ENCODE measurements at regions not wholly inside any gene's neighbourhood (a gene's known extent, or its start where the extent isn't known, plus 50 kb on each side); places are given as distances from the start of the nearest gene placed in this dataset.

DNA sequence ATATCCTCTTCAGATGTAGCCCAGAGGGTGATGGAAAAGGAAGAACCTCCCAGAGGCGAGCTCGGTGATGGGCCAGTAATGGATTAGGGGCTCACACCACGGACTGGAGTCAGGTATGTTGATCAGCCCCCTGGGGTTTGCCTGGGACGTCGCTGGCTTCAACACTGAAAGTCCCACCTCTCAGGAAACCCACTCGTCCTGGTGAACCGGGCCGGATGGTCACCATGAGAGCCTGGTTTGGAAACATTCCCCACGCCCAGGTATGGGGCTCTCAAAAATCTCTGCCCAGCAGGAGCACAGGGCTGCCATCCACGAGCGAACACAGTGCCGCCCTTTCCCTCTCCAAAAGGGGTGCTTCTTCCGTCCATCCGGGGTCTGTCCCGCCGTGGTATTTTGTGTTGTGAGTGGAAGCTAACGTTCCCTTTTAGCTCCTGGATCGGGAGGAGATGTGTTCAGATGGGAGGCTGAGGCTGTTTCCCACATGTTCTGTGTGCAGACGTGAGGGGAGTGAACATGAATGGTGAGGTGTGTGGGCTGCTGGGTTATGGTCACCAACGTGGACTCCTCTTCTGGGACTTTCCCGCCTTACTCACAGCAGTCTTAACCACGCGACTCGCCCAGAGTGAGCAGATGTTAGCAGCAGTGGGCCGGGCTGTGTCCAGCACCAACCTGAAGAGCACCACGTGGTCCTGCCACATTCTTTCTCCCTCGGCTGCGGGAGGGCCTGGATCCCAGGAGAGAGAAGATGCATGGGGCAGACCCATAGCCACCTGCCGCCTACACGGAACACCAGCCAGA lies 139.2 kb downstream of the KIF26A start:
- DNase-seq = no peak

DNA sequence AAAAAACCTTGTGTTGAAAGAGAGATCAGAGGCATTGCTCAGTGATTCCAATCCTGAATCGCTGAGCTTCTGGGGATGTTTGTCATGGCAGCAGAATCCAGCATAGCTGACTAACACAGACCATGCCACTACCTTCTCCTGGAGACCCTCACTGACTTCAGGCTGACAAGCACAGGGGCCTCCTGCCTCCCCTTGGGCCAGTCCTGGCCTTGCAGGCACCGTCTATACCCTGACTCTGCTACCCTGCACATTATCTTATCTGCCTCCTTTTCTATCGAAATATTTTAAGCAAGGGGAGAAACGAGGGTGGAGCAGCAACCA lies 139.8 kb downstream of the KIF26A start:
- no peak for DNase-seq

DNA sequence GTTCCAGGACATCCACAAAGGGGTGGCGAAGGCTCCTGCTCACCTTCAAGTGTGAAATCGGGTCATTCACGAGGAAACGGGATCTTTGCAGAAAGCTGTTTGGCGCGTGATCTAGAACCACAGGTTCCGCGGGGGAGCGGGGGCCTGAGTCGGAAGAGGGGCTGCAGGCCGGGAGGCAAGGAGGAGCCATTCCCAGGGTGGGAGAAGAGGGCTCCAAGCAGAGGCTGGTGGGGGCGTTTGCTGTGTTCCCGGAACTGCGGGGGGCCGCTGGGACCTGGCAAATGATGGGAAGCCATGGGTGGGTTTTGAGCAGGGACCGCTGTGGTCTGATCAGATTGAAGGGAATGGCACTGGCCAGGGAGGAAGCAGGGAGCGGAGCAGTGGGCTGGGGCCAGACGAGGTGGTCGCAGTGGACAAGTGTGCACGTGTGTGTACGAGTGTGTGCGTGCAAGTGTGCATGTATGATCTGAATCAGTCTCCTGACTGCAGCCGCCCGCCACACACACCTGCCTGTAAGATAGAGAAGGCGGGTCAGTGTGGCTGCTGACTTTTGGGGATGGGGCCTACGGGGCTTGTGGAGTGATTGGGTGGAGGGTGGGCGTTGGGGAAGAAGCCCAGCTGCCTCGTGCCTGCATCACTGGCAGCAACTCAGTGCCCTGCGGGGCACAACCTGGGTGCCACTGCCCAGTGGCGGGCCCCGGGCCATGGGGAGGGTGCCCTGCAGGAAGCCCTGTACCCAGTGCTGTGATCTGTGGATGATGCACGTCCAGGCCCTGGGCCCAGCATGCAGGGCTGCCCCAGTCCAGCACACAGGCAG lies 141.9 kb downstream of the KIF26A start:
- no peak for DNase-seq

DNA sequence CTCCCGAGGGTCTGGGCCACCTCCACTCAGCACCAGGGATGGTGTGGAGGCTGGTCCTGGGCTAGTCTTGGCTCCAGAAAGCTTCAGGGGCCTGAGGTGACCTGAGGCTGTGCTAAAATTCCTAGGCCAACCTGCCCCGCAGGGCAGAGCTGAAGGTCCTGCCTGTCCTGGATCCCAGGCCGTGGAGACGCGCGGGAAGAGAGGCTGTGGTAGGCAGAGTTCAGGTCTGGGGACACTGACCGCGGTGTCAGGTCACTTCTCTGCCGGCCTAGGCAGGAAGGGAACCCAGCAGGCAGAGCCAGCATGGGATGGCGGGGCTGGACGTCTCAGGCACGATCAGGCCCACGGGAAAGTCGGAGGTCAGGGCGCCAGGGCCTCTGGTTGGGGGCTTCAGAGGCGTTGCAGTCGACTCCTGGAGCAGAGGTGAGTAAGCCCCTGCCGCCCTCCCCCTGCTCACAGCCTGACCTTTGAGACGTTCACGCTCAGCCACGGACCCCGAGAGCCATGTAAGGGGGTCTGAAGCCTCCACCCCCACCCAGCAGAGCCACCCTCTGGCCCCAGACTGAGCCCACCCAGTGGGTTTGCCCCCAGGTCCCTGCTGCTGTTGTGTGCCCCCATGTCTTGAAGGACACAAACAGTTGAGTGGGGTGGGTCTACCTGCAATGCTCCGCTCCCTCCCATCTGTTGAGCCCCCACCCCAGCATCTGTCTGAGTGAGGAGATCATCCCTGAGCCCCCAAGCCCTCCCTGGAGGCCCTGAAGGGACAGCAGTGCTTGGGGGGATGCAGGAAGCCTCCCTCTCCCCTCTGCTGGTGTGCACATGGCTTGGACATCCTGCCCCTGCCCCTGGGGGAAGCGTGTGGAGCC lies 142.7 kb downstream of the KIF26A start:
- no peak for DNase-seq

DNA sequence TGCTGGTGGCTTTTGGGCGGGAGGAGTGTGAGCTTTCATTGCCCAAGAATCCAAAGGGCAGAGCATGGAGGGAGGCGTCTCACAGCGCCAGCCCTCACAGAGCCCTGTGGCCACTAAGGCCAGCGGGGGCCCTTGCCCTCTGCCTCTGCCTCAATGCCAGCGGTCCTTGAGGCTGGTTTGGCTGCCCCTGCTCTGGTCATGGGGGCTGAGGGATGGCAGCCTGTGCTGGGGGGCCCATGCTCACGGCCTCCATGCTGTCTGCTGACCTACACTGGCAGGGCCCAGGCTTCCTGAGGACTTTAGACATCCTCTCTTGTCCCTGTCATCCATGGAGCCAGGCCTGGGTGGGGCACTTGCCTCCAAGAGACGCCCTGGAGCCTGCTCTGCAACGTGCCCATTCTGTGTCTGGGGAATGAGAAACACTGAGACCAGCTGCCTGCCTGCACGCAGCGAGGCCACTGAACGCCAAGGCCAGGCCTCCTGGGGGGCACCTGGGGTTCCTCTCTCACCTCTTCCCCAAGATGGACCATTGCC lies 143.4 kb downstream of the KIF26A start:
- no peak for DNase-seq

DNA sequence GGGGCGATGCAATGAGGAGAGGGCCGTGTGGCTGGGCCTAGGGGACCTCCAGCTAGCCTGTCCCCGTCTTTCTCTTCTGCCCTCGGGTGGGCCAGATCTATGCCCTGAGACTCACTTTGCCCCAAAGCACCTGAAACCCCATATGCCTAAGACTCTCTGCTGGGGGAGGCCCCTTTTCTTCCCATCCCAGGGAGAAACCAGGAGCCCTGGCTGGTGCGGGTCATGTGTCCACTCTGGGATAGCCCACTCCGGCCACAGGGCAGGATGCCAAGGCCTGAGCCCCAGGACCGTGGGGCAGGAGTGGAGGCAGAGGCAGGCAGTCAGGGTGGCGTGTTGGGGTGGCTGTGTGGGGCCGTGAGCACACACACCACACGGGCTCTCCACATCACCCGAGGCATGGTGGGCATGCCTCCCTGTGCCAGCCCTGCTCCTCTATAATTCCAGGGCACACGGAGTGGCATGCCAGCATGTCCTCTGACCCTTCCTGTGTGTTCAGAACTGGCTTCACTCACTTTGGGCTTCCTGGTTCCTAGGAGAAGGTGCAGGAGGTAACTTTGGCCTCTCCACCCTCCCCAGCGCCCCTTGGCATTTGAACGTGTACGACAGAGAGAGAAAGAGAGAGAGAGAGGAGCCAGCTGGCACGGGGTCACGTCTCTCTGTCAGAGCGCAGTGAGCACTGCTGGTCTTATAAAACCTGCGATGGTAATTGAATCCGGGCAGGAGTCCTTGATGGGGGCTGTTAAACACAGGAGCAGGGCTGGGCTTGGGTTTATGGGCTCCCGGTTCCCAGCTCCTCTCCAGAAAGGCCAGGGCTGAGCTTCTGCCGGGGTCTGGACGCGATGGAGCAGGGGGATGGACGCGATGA lies 144.2 kb downstream of the KIF26A start:
- DNase-seq = no peak

DNA sequence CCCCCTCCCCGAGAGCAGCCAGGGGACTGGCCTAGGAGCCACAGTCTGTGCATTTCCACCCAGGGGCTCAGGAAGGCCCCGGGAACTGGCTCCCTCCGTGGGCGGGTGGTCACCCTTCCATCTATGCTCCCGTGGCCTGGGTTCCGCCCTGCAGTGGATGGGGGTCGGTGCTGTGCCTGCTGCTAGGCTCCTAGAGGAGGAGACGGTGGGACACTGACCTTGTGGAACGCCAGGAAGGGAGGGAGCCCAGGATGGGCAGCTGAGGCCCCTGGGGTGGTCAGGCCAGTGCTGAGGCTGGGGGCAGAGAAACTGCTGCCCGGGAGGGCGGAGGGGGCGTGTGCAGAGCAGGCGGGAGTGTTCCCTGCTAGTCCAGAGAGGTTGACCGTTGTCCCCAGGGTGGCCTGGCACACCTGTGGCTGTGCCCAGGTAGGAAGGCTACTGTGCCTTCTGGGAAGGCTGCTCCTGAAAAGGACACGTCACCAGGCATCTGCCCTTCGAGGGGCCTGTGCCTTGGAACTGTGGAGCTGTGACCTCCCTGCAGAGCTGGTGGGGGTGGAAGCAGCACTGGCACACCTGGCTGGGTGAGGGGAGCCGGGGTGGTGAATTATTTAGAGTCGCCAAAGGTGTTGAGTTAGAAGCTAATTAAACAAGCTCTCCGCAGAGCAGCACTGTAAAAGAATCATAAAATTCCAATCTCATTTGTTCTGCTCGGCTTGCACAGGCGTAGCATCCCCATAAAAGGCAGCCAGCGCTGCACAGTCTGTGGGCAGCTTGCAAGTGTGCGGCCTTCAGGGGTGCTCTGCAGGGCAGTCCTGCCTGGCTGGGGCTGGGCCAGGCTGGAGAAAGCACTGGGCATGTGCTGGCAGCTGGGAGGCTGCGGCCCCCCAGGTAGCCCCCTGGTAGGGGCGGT lies 145.1 kb downstream of the KIF26A start:
- no peak for DNase-seq

DNA sequence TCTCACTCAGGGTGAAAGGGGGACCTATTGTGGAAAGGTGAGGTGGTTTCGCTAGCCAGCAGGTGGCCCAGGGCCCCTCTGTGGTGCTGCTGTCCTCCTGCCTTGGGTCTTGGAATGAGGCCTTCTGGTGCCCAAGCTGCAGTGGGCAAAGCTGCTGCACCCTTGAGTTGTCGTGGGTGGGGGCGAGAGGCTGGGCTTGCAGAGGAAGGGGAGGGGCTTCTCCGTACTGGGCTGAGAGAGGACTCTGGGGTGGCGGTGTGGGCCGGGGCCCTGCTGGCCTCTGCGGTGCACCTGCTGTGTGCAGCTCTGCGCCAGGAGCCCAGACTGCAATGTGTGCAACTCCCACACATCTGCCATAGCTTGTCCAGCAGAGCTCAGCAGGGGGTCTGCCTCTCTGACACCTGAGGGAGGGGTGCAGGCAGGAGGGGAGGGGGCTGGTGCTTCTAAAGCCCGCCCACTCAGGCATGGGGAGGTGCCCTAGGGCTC lies 145.8 kb downstream of the KIF26A start:
- no peak for DNase-seq

DNA sequence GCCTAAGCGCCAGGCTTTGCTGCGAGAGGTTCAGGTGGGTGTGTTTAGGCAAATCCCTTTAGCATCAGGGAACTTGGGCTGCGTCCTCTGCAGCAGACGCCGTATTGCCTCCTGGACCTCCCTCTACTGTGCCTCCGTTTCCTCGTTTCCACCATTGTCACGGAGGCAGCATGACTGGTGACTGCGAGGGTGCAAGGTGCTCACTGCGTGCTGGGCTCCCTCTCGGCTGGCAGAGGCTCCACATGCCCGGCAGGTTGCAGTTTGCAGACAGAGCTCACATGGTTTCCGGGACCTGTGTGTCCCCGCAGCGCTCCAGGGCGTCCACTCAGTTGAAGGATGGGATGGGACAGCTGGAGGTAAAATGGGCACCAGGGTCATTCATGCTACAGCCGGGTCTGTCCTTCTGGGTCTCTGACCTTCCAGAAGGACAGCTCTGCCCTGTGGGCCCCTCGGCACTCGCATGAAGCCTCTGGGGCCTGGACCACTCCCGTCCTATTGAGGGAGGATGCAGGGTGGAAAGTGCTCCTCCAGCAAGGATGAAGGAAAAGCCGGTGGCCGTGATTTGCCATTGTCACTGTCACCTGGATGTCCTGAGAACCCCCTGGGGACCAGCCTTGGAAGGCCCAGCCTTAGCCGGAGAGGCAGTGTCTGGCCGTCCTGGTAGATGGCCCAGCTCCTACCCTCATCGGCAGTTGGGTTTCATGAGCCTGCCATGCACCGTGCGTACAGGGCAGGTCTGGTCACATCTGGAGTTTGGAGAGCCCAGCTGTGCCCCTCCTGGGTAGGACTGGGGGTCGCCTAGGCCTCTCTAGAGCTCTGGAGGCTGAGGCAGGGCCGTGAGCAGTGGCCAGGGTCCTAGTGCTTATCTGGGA lies 146.5 kb downstream of the KIF26A start:
- DNase-seq = no peak

DNA sequence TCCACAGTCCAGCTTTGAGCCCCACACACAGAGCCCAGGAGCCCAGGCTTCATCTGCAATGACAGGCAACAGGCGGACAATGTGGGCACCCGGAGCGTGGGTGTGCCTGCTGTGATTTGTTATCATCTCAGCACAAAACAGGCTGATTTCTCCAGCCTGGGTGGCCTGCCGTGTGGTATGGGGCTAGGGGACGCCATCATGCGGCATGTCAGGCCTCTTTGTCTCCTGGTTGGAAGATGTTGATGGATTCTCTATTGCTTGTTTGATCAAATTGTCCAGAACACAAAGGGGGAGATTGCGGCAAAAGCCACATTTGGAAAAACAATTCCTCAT lies 147.1 kb downstream of the KIF26A start:
- no peak for DNase-seq

DNA sequence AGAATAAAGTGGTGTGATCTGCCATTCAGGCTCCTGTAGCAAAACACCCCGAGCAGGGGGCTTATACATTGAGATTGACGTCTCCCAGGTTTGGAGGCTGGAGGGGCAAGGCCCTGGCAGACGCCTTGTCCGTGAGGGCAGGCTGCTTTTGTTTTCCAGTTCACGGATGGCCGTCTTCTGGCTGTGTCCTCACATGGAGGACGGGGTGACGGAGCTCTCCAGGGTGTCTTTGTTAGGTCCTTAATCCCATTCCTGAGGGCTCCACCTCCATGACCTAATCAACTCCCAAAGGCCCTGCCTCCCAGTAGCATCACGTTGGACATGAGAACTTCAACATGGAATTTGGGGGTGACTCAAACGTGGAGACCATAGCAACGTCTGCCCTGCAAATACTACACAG lies 147.7 kb downstream of the KIF26A start:
- DNase-seq = no peak

DNA sequence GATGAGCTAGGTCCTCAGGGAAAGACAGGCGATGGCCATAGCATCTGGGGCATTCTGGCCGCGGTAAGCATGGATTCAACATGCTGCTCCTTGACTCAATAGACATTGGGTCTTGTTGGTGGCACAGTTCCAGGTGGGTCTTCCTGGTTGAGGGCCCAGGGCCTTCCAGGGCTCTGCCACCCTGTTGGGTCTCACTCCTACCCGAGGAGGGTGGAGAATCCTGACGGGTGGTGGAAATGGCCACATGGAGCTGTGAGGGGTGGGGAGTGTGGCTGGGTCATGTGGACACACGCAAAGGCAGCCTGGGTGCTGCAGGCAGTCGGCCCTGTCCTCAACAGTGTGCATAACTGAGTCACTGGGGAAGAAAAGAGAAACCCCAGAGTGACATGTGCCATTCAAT lies 148.1 kb downstream of the KIF26A start:
- DNase-seq = no peak

DNA sequence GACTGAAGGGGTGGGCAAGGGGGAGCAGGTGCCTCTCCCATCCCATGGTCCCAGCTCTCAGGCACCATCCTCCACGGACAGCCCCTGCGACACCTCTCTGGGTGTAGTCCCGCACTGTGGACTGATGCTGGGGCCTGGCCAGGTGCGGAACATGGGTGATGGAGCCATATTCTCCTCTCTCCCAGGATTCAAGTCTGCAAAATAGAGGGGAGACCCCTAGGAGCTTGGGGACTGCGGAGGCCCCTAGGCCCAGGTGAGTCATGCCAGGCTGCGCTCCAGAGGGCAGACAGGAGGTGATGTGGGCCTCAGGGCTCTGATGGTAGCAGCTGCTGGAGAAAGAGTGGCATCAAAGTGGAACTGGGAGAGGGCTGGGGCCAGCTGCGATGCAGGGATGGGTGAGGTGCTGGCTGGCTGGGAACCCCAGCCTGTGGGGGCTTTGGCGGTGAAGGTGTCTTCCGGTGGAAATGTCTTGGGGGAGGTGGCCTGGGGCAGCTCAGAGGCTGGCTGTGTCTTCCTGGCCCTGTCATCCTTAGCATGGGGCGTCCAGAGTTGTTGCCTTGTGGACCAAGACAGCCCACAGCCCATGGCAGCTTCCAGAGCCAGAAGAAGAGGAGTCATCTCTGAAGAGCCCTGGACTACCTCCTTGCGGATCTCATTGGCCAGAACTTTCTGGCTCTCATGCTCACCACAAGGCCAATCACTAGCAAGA lies 149.1 kb downstream of the KIF26A start:
- no peak for DNase-seq

DNA sequence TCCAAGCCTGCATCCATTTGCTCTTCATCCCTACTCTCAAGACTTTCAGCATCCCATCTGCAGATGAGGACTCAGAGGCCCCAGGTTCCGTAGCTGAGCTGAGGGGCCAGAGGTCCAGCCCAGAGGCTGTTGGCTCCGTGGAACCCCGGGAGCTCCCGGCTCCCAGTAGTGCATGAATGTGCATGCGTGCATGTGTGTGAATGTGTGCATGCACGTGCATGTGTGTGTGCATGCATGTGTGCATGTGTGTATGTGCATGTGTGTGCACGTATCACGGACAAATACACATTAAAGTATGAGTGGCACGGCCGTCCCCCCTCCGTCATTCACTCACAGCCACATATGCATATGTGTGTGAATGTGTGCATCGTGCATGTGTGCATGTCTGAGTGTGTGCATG lies 149.9 kb downstream of the KIF26A start:
- no peak for DNase-seq

DNA sequence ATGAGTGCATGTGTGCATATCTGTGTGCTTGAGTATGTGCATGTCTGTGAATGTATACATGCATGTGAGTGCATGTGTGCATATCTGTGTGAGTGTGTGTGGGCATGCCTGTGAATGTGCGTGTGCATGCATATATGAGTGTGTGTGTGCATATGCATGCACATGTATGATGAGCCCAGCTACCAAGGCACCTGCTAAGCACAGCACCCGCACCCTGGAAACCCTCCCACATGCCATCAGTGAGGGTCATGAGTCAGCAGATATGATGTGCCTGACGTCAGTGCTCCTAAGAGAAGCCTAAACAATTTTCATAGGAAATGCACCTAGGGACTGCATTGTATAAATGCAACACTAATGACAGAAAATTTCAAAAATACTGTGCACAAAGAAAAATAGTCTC lies 151.1 kb downstream of the KIF26A start:
- no peak for DNase-seq

DNA sequence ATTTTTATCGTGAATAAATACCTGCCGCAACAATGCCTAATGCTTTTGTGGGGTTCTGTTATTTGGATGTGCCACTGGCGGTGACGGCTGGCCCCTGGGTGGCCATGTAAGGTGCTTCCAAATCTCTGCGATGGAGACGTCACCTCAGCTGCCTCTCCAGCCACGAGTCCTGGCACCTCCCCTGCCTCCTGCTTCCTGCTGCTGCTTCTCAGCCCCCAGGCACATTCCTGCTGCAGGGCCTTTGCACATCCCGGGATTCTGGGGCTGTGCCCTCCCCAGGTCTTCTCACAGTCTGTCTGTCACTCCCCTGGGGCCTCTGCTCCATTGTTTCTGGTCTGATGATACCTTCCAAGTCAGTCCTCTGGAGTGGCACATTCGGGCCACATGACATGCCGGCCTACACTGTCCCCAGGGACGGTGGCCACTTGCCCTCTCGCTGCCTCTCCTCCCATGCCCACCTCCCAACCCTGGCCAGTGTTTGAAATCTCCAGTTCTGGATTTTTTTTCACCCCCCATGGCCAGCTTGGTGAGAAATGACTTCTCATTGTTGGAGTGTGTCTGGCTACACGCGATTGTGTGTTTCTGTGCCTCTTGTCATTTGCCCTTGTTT lies 151.8 kb downstream of the KIF26A start:
- DNase-seq = no peak

DNA sequence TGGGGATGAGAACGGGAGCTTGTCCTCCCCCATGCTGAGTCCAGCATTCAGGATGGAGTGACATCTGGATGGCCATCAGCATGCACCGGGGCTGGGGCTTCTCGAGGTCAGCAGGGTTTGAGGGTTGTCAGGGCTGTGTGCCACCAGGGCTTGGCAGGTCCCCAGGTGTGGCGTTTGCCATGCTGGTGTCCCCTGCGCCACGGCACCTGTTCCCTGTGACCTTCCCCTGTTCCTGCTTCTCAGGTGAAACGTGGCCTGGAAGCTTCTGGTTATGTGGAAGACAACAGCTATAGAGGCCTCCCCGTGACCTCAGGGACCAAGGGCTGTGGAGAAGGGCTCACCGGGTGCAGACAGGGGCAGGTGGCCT lies 152.4 kb downstream of the KIF26A start:
- no peak for DNase-seq

DNA sequence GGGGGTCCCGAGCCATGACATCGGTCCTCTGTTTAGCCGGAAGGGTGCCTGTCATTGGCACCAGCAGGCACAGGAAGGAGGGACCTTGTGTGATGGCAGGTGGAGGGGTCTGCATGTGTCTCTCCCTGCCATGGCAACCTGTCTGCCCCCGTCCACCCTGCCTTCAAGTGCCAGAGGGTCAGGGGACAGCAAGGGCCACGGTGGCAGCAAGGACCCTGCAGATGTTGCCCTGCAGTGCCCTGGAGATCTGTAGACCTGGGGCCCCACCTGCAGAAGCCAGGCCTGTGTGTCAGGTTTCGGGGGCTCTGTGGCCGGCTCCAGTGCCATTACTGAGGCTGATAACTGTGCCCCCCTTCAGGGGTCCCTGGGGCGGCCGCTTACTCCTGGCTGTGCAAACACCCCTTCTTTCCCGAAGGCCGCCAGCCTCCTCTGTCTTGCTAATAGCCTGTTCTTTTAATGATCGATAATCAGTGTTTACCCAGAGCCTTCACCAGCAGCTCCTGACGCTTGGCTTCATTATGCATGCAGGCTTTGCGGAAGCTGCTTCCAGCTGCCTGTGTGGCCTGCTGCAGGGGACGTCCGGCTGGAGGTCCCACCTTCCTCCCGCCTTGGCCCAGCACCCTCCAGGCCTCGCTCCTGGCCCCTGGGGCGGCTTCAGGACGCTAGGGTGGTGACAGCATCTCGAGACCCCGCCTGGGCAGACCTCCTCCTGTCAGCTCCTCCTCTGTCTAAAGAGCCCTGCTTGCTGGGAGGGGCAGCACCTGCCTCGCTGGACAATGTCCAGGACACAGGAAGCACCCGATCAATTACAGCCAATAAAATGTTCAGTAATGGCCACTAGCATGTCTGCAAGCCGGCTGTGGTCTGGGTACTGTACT lies 153.0 kb downstream of the KIF26A start:
- DNase-seq = no peak
